ENCODE measurements at regions not wholly inside any gene's neighbourhood (a gene's known extent, or its start where the extent isn't known, plus 50 kb on each side); places are given as distances from the start of the nearest gene placed in this dataset.

DNA sequence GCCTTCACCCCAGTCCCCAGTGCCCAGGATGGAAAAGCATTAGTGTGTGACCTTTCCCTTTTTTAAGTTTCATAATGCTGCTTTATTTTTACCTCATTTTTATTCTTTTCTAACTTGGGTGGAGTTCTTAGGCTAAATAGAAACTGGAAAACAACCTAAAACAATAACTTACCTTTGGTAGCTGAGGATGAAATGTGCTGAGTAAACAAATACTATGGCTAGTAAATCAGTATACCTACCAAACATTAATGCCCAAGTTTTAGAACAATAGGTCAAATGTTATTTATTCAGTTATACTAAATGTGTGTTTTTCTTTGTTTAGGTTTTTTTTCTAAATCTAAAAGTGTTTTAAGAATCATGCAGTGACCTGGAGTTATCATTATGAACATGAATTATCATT is 226.6 kb upstream of the G2E3 start:
- no peaks in the 10 kb centered on the region for H3K9me3 ChIP-seq
- no peaks in the 10 kb centered on the region for H3K4me1 ChIP-seq (ENCODE audit: insufficient read depth)
- H3K4me3 ChIP-seq = no peak overlapping the region
- no peak for DNase-seq
- H3K27ac ChIP-seq = no peak overlapping the region
- no peaks in the 10 kb centered on the region for H3K36me3 ChIP-seq
- no peak for TF ChIP-seq EP300 (IDR thresholded peaks at IDR 0.05)
- TF ChIP-seq, protein P1, sequence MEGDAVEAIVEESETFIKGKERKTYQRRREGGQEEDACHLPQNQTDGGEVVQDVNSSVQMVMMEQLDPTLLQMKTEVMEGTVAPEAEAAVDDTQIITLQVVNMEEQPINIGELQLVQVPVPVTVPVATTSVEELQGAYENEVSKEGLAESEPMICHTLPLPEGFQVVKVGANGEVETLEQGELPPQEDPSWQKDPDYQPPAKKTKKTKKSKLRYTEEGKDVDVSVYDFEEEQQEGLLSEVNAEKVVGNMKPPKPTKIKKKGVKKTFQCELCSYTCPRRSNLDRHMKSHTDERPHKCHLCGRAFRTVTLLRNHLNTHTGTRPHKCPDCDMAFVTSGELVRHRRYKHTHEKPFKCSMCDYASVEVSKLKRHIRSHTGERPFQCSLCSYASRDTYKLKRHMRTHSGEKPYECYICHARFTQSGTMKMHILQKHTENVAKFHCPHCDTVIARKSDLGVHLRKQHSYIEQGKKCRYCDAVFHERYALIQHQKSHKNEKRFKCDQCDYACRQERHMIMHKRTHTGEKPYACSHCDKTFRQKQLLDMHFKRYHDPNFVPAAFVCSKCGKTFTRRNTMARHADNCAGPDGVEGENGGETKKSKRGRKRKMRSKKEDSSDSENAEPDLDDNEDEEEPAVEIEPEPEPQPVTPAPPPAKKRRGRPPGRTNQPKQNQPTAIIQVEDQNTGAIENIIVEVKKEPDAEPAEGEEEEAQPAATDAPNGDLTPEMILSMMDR (IDR thresholded peaks at IDR 0.05) = no peak
- TF ChIP-seq POLR2A (IDR thresholded peaks at IDR 0.05) = no peak
- intact Hi-C loops (cut with DNase I) = no loop called here
- no peaks in the 10 kb centered on the region for H3K27me3 ChIP-seq

DNA sequence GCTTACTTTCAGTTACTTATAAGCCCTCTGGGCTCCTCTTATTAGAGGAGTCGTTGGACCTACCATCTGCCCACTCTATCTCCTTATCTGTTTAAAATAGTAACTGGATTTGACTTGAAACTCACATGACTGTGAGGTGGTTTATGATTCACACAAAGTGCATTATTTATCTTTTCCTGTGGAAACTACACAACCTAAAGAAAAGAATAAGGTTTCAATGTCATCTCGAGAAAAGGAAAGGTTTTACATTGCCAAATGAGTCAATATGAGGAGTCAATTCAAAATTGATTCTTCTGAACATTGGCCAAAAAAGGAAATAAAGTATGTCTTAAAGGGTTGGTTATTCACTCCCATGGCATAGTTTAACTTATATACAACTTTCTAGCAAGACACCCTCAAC is 225.0 kb upstream of the G2E3 start:
- Histone ChIP-seq H3K36me3 (no peaks in the 10 kb centered on the region), H3K27ac (no peak overlapping the region), H3K27me3 (no peaks in the 10 kb centered on the region), H3K4me1 (ENCODE audit: insufficient read depth) (no peaks in the 10 kb centered on the region), H3K9me3 (no peaks in the 10 kb centered on the region), H3K4me3 (no peak overlapping the region)
- intact Hi-C loops (cut with DNase I) = no loop called here
- TF ChIP-seq POLR2A (IDR thresholded peaks at IDR 0.05) = no peak
- TF ChIP-seq, protein P1 (IDR thresholded peaks at IDR 0.05) = no peak
- no peak for TF ChIP-seq EP300 (IDR thresholded peaks at IDR 0.05)
- no peak for DNase-seq
- WGBS, 3 donors = 46 to 72% (median 63%) methylated on average over 2 of the region's 2 CpGs

DNA sequence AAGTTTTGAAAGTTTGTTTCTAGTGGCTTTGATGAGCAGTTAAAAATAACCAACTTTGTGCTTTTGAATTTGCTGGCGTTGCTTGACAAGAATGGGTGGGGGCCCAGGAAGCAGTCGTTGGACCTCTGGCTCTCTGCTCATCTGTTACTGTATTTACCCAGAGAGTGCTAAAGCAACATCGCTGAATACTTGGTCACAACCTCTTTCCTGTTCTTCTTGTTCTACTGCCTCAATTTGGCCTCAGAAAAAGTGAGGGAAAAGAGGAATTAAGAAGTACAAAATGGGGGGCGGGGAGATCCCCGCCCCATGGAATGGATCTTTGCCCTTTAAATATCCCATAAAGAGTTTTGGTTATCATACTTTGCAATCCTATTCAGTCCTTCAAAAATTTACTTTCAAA is 221.5 kb upstream of the G2E3 start:
- Histone ChIP-seq H3K4me1 (ENCODE audit: insufficient read depth) (no peaks in the 10 kb centered on the region), H3K27me3 (no peaks in the 10 kb centered on the region), H3K4me3 (no peak overlapping the region), H3K9me3 (no peaks in the 10 kb centered on the region), H3K36me3 (no peaks in the 10 kb centered on the region), H3K27ac (no peak overlapping the region)
- TF ChIP-seq POLR2A (IDR thresholded peaks at IDR 0.05) = no peak
- no peak for TF ChIP-seq EP300 (IDR thresholded peaks at IDR 0.05)
- TF ChIP-seq, protein P1 (IDR thresholded peaks at IDR 0.05) = no peak
- intact Hi-C loops (cut with DNase I) = no loop called here
- WGBS, 3 donors = 74 to 83% (median 75%) methylated on average over 5 of the region's 5 CpGs
- no peak for DNase-seq

DNA sequence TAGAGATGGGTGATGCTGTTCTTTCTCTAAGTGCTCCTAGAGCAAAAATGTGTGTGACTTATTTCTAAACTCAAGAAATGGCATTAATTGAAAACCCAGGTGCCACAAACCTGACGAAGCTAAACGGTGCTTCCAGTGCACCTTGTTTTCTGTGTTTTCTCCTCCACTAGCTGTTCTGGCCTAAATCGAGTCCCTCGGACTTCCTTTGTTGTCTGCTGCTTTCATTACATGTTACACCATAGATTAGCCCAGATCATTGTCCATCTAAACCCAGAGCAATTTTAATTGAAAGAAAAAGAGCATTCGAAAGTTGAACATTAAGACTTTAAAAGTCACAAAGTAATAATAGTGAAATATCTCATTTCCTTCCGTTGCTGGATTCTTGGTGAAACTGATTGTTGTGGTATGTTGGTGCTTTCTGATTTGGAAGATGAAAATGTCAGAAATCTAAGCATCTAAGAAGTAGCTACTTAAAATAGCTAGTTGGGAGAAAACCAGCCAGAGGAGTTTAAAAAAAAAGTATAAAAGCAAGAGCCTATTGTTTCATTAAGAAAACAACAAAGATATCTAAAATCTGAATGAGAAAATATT is 219.6 kb upstream of the G2E3 start:
- TF ChIP-seq, protein P1 (IDR thresholded peaks at IDR 0.05) = no peak
- TF ChIP-seq POLR2A (IDR thresholded peaks at IDR 0.05) (no peak), EP300 (IDR thresholded peaks at IDR 0.05) (no peak)
- Histone ChIP-seq H3K27ac (no peak overlapping the region), H3K4me3 (no peak overlapping the region), H3K36me3 (no peaks in the 10 kb centered on the region), H3K4me1 (ENCODE audit: insufficient read depth) (no peaks in the 10 kb centered on the region), H3K9me3 (no peaks in the 10 kb centered on the region), H3K27me3 (no peaks in the 10 kb centered on the region)
- DNase-seq = no peak
- intact Hi-C loops (cut with DNase I) = no loop called here
- 79 to 85% (median 80%) methylated on average over 6 of the region's 6 CpGs for WGBS, 3 donors

All from ovary (tissue), 7 donors.